ENCODE measurements at regions not wholly inside any gene's neighbourhood (a gene's known extent, or its start where the extent isn't known, plus 50 kb on each side); places are given as distances from the start of the nearest gene placed in this dataset.

GRCh38 chr20:52552181-52552872 lies 360.7 kb upstream of the ZFP64 start:
- no peak overlapping the region for H3K4me3 Mint-ChIP-seq
- no peaks in the 10 kb centered on the region for H3K27me3 Mint-ChIP-seq
- no peak overlapping the region for H3K27ac Mint-ChIP-seq
- H3K36me3 Mint-ChIP-seq, result peaks cover 4% of the 10 kb centered on the region
- no peaks in the 10 kb centered on the region for H3K4me1 Mint-ChIP-seq (ENCODE audit: low read depth)
- peaks cover 13% of the 10 kb centered on the region for H3K9me3 Mint-ChIP-seq (ENCODE audit: low read depth)

GRCh38 chr20:52542131-52542530 lies 350.6 kb upstream of the ZFP64 start:
- H3K27me3 Mint-ChIP-seq, result peaks cover 2% of the 10 kb centered on the region
- peaks cover 3% of the 10 kb centered on the region for H3K4me1 Mint-ChIP-seq (ENCODE audit: low read depth)
- H3K9me3 Mint-ChIP-seq (ENCODE audit: low read depth), result no peaks in the 10 kb centered on the region
- no peaks in the 10 kb centered on the region for H3K36me3 Mint-ChIP-seq
- H3K4me3 Mint-ChIP-seq, result no peak overlapping the region
- no peak overlapping the region for H3K27ac Mint-ChIP-seq

- Mint-ChIP-seq H3K9me3 (ENCODE audit: low read depth) (peaks cover under 1% of the 10 kb centered on the region), H3K4me1 (ENCODE audit: low read depth) (peaks cover 3% of the 10 kb centered on the region), H3K27me3 (peaks cover 2% of the 10 kb centered on the region), H3K36me3 (no peaks in the 10 kb centered on the region), H3K4me3 (no peak overlapping the region), H3K27ac (no peak overlapping the region)
Measured at GRCh38 chr20:52540509-52540908, 348.9 kb upstream of the ZFP64 start.

- no peak overlapping the region for H3K27ac Mint-ChIP-seq
- H3K36me3 Mint-ChIP-seq, result no peaks in the 10 kb centered on the region
- H3K4me3 Mint-ChIP-seq, result no peak overlapping the region
Measured at GRCh38 chr20:52539891-52540290, 348.3 kb upstream of the ZFP64 start.

GRCh38 chr20:52536841-52537400 lies 345.3 kb upstream of the ZFP64 start:
- peaks cover 3% of the 10 kb centered on the region for H3K4me1 Mint-ChIP-seq (ENCODE audit: low read depth)
- peaks cover 3% of the 10 kb centered on the region for H3K9me3 Mint-ChIP-seq (ENCODE audit: low read depth)
- no peaks in the 10 kb centered on the region for H3K36me3 Mint-ChIP-seq
- no peak overlapping the region for H3K27ac Mint-ChIP-seq
- H3K4me3 Mint-ChIP-seq, result no peak overlapping the region
- peaks cover 3% of the 10 kb centered on the region for H3K27me3 Mint-ChIP-seq

More at GRCh38 chr20:52539891-52540290, 348.3 kb upstream of the ZFP64 start:
- peaks cover 3% of the 10 kb centered on the region for H3K4me1 Mint-ChIP-seq (ENCODE audit: low read depth)
- H3K9me3 Mint-ChIP-seq (ENCODE audit: low read depth), result peaks cover 3% of the 10 kb centered on the region
- peaks cover 2% of the 10 kb centered on the region for H3K27me3 Mint-ChIP-seq

GRCh38 chr20:52536040-52536439 lies 344.5 kb upstream of the ZFP64 start:
- Mint-ChIP-seq H3K4me1 (ENCODE audit: low read depth) (peaks cover 3% of the 10 kb centered on the region), H3K9me3 (ENCODE audit: low read depth) (peaks cover 3% of the 10 kb centered on the region), H3K4me3 (no peak overlapping the region), H3K27me3 (peaks cover 3% of the 10 kb centered on the region), H3K27ac (no peak overlapping the region), H3K36me3 (peaks cover 3% of the 10 kb centered on the region)

- peaks cover 3% of the 10 kb centered on the region for H3K36me3 Mint-ChIP-seq
- peaks cover 3% of the 10 kb centered on the region for H3K9me3 Mint-ChIP-seq (ENCODE audit: low read depth)
- H3K4me1 Mint-ChIP-seq (ENCODE audit: low read depth), result no peaks in the 10 kb centered on the region
- peaks cover 1% of the 10 kb centered on the region for H3K27me3 Mint-ChIP-seq
- no peak overlapping the region for H3K27ac Mint-ChIP-seq
- H3K4me3 Mint-ChIP-seq, result no peak overlapping the region
Measured at GRCh38 chr20:52534616-52535015, 343.0 kb upstream of the ZFP64 start.

GRCh38 chr20:52533401-52533800 lies 341.8 kb upstream of the ZFP64 start:
- H3K27ac Mint-ChIP-seq, result no peak overlapping the region
- H3K4me3 Mint-ChIP-seq, result no peak overlapping the region
- no peaks in the 10 kb centered on the region for H3K4me1 Mint-ChIP-seq (ENCODE audit: low read depth)
- H3K36me3 Mint-ChIP-seq, result peaks cover 3% of the 10 kb centered on the region
- H3K27me3 Mint-ChIP-seq, result peaks cover 1% of the 10 kb centered on the region
- peaks cover 3% of the 10 kb centered on the region for H3K9me3 Mint-ChIP-seq (ENCODE audit: low read depth)

GRCh38 chr20:52532674-52533073 lies 341.1 kb upstream of the ZFP64 start:
- Mint-ChIP-seq H3K4me1 (ENCODE audit: low read depth) (no peaks in the 10 kb centered on the region), H3K36me3 (peaks cover 3% of the 10 kb centered on the region), H3K9me3 (ENCODE audit: low read depth) (peaks cover 3% of the 10 kb centered on the region), H3K27ac (no peak overlapping the region), H3K4me3 (no peak overlapping the region), H3K27me3 (peaks cover 1% of the 10 kb centered on the region)

- Mint-ChIP-seq H3K9me3 (ENCODE audit: low read depth) (peaks cover 3% of the 10 kb centered on the region), H3K4me3 (no peak overlapping the region), H3K27me3 (peaks cover 1% of the 10 kb centered on the region), H3K27ac (no peak overlapping the region), H3K36me3 (peaks cover 3% of the 10 kb centered on the region), H3K4me1 (ENCODE audit: low read depth) (no peaks in the 10 kb centered on the region)
Measured at GRCh38 chr20:52530571-52530970, 339.0 kb upstream of the ZFP64 start.

GRCh38 chr20:52529826-52530225 lies 338.2 kb upstream of the ZFP64 start:
- Mint-ChIP-seq H3K36me3 (peaks cover 3% of the 10 kb centered on the region), H3K9me3 (ENCODE audit: low read depth) (no peaks in the 10 kb centered on the region), H3K27me3 (peaks cover 1% of the 10 kb centered on the region), H3K4me3 (no peak overlapping the region), H3K4me1 (ENCODE audit: low read depth) (no peaks in the 10 kb centered on the region), H3K27ac (no peak overlapping the region)

- Mint-ChIP-seq H3K36me3 (peaks cover 11% of the 10 kb centered on the region), H3K9me3 (ENCODE audit: low read depth) (peaks cover 13% of the 10 kb centered on the region), H3K27ac (no peak overlapping the region), H3K27me3 (no peaks in the 10 kb centered on the region), H3K4me3 (no peak overlapping the region), H3K4me1 (ENCODE audit: low read depth) (peaks cover 2% of the 10 kb centered on the region)
Measured at GRCh38 chr20:52524861-52525260, 333.3 kb upstream of the ZFP64 start.

GRCh38 chr20:52518735-52519134 lies 327.2 kb upstream of the ZFP64 start:
- Mint-ChIP-seq H3K27ac (no peak overlapping the region), H3K36me3 (peaks cover 8% of the 10 kb centered on the region), H3K4me1 (ENCODE audit: low read depth) (peaks cover 1% of the 10 kb centered on the region), H3K9me3 (ENCODE audit: low read depth) (peaks cover 12% of the 10 kb centered on the region), H3K4me3 (no peak overlapping the region), H3K27me3 (no peaks in the 10 kb centered on the region)

- Mint-ChIP-seq H3K4me1 (ENCODE audit: low read depth) (no peaks in the 10 kb centered on the region), H3K9me3 (ENCODE audit: low read depth) (peaks cover 8% of the 10 kb centered on the region), H3K36me3 (peaks cover 2% of the 10 kb centered on the region), H3K4me3 (no peak overlapping the region), H3K27ac (no peak overlapping the region), H3K27me3 (no peaks in the 10 kb centered on the region)
Measured at GRCh38 chr20:52515877-52516276, 324.3 kb upstream of the ZFP64 start.

- H3K27me3 Mint-ChIP-seq, result peaks cover 9% of the 10 kb centered on the region
- peaks cover 2% of the 10 kb centered on the region for H3K4me1 Mint-ChIP-seq (ENCODE audit: low read depth)
- H3K9me3 Mint-ChIP-seq (ENCODE audit: low read depth), result peaks cover 1% of the 10 kb centered on the region
- H3K27ac Mint-ChIP-seq, result no peak overlapping the region
- peaks cover 3% of the 10 kb centered on the region for H3K36me3 Mint-ChIP-seq
- no peak overlapping the region for H3K4me3 Mint-ChIP-seq
Measured at GRCh38 chr20:52500157-52500556, 308.6 kb upstream of the ZFP64 start.

GRCh38 chr20:52497731-52498130 lies 306.2 kb upstream of the ZFP64 start:
- Mint-ChIP-seq H3K4me3 (no peak overlapping the region), H3K27ac (no peak overlapping the region), H3K36me3 (peaks cover 2% of the 10 kb centered on the region), H3K9me3 (ENCODE audit: low read depth) (no peaks in the 10 kb centered on the region), H3K27me3 (peaks cover 10% of the 10 kb centered on the region), H3K4me1 (ENCODE audit: low read depth) (peaks cover 22% of the 10 kb centered on the region)
